ENCODE measurements at regions not wholly inside any gene's neighbourhood (a gene's known extent, or its start where the extent isn't known, plus 50 kb on each side); places are given as distances from the start of the nearest gene placed in this dataset.

- Histone ChIP-seq H2AFZ (ENCODE audit: low read depth) (no peak overlapping the region), H3K27me3 (ENCODE audit: insufficient read depth) (no peaks in the 10 kb centered on the region), H3K4me1 (ENCODE audit: control insufficient read depth in 1 of 2, insufficient read depth in 2 of 2, low read depth in 1 of 2, low read length in 1 of 2) (peaks cover 0 to 14% of the 10 kb centered on the region in 2 experiments; a peak in 2 of 4 replicates), H3K9ac (no peak overlapping the region), H3K36me3 (replicated peaks in 1 of 2; ENCODE audit: control insufficient read depth in 1 of 2, insufficient read depth in 2 of 2, low read length in 1 of 2) (no peaks in the 10 kb centered on the region), H3K4me3 (ENCODE audit: low read depth in 2 of 2, low read length in 1 of 2) (no peak overlapping the region), H3K4me2 (no peak overlapping the region), H3K9me2 (no peaks in the 10 kb centered on the region), H4K20me1 (ENCODE audit: insufficient read depth) (no peaks in the 10 kb centered on the region), H3K27ac (ENCODE audit: low read depth in 2 of 2, low read length in 1 of 2) (no peak overlapping the region), H3F3A (replicated peaks; ENCODE audit: insufficient read depth) (no peaks in the 10 kb centered on the region), H3K79me2 (ENCODE audit: insufficient read depth) (no peaks in the 10 kb centered on the region), H3K9me3 (no peaks in the 10 kb centered on the region)
- TF ChIP-seq ELF1 (IDR thresholded peaks at IDR 0.05): no peak
- no peak for TF ChIP-seq PBX3 (IDR thresholded peaks at IDR 0.05)
- TF ChIP-seq FOXJ3 (CRISPR knock-in tag; IDR thresholded peaks at IDR 0.05): no peak
- no peak for TF ChIP-seq CTCF (IDR thresholded peaks at IDR 0.05)
- no peak for TF ChIP-seq NFIC (IDR thresholded peaks at IDR 0.05; ENCODE audit: borderline replicate concordance)
- TF ChIP-seq USF1 (IDR thresholded peaks at IDR 0.05; ENCODE audit: borderline replicate concordance, low read depth): no peak
- TF ChIP-seq GATA2 (CRISPR knock-in tag; IDR thresholded peaks at IDR 0.05): no peak
- TF ChIP-seq YY1 (IDR thresholded peaks at IDR 0.05; ENCODE audit: low read depth): no peak
- TF ChIP-seq USF2 (IDR thresholded peaks at IDR 0.05; ENCODE audit: borderline replicate concordance, low read depth, low read length): no peak
- no peak for TF ChIP-seq POLR2AphosphoS5 (IDR thresholded peaks at IDR 0.05; ENCODE audit: low read depth, low read length)
- no peak for TF ChIP-seq RXRA (IDR thresholded peaks at IDR 0.05; ENCODE audit: borderline replicate concordance, low read depth)
- no peak for TF ChIP-seq RCOR1 (IDR thresholded peaks at IDR 0.05; ENCODE audit: low read length)
- ChIA-PET CTCF (no interaction called here), POLR2A (no interaction called here)
- DNase-seq: no peak
- 70% methylated on average over 3 of the region's 3 CpGs for WGBS (ENCODE audit: low lambda C conversion rate)
Observed at GRCh38 chr11:95335989-95336388, 105.0 kb upstream of the SESN3 start.

GRCh38 chr11:95331161-95331560, 100.2 kb upstream of the SESN3 start:
- WGBS (ENCODE audit: low lambda C conversion rate): 0% methylated on average over 1 of the region's 1 CpG
- H3K9me2 ChIP-seq: no peaks in the 10 kb centered on the region
- no peaks in the 10 kb centered on the region for H3K36me3 ChIP-seq (replicated peaks in 1 of 2; ENCODE audit: control insufficient read depth in 1 of 2, insufficient read depth in 2 of 2, low read length in 1 of 2)
- no peaks in the 10 kb centered on the region for H3K9me3 ChIP-seq
- H3K27me3 ChIP-seq (ENCODE audit: insufficient read depth): no peaks in the 10 kb centered on the region
- no peaks in the 10 kb centered on the region for H3F3A ChIP-seq (replicated peaks; ENCODE audit: insufficient read depth)
- H3K4me1 ChIP-seq (ENCODE audit: control insufficient read depth in 1 of 2, insufficient read depth in 2 of 2, low read depth in 1 of 2, low read length in 1 of 2): peaks cover 0 to 7% of the 10 kb centered on the region in 2 experiments; a peak in 2 of 4 replicates
- no peak overlapping the region for H3K27ac ChIP-seq (ENCODE audit: low read depth in 2 of 2, low read length in 1 of 2)
- ChIA-PET CTCF (no interaction called here), POLR2A (no interaction called here)
- TF ChIP-seq EP300 (IDR thresholded peaks at IDR 0.05; ENCODE audit: borderline replicate concordance in 1 of 2, low read depth in 1 of 2, low read length in 1 of 2) (no peak), FOSL2 (IDR thresholded peaks at IDR 0.05; ENCODE audit: borderline replicate concordance, low read depth) (no peak), EZH2phosphoT487 (IDR thresholded peaks at IDR 0.05; ENCODE audit: borderline replicate concordance, low read depth) (no peak), REST (IDR thresholded peaks at IDR 0.05; ENCODE audit: low read depth, low read length) (no peak)
- no peaks in the 10 kb centered on the region for H3K79me2 ChIP-seq (ENCODE audit: insufficient read depth)
- H2AFZ ChIP-seq (ENCODE audit: low read depth): no peak overlapping the region
- H3K4me2 ChIP-seq: no peak overlapping the region
- DNase-seq: no peak
- no peak overlapping the region for H3K4me3 ChIP-seq (ENCODE audit: low read depth in 2 of 2, low read length in 1 of 2)
- no peaks in the 10 kb centered on the region for H4K20me1 ChIP-seq (ENCODE audit: insufficient read depth)
- no peak overlapping the region for H3K9ac ChIP-seq
